GM12891 (cell line): ENCODE measurements at regions not wholly inside any gene's neighbourhood (a gene's known extent, or its start where the extent isn't known, plus 50 kb on each side); places are given as distances from the start of the nearest gene placed in this dataset.

Experiments used
- PAX5 ChIP-seq: IDR thresholded peaks from 2 replicates; pipeline ENCODE4 v1.6.1; 2011; ENCODE audit warnings: low read length, moderate library complexity, mild to moderate bottlenecking; ENCODE audit not compliant: insufficient read depth, severe bottlenecking
- POLR2A ChIP-seq: IDR thresholded peaks from 2 replicates; pipeline ENCODE4 v1.6.1; 2011; ENCODE audit warnings: low read depth, low read length, control low read depth
- POLR2AphosphoS5 ChIP-seq: IDR thresholded peaks from 2 replicates; pipeline ENCODE4 v1.6.1; 2011; ENCODE audit warnings: low read depth, low read length, control low read depth

GRCh38 chrX:65610481-65610880 is 57.0 kb upstream of the MSN start:
- TF ChIP-seq POLR2A (no peak), PAX5 (no peak), POLR2AphosphoS5 (no peak)
